NOMO-1 treated with DMSO at 0.1 percent for 48 hours (cell line): ENCODE measurements at regions not wholly inside any gene's neighbourhood (a gene's known extent, or its start where the extent isn't known, plus 50 kb on each side); places are given as distances from the start of the nearest gene placed in this dataset.

Source experiments
- DNase-seq: peaks from one replicate; lab custom pipeline; 2025; ENCODE audit not compliant: unreplicated experiment; lab: John Stamatoyannopoulos, UW

- no peak for DNase-seq
Measured at GRCh38 chr5:56337715-56338319, 104.7 kb upstream of the ANKRD55 start.

DNA sequence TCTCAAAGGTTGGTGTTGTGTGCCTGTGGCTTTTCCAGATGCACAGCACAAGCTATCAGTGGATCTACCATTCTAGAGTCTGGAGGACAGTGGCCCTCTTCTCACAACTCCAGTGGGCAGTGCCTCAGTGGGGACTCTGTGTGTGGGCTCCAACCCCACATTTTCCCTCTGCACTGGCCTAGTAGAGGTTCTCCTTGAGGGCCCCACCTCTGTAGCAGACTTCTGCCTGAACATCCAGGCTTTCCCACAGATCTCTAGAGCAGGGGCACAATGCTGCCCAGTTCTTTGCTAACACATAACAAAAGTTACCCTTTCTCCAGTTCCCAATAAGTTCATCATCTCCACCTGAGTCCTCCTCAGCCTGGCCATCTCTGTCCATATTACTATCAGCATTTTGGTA is 102.1 kb upstream of the ANKRD55 start:
- no peak for DNase-seq

GRCh38 chr5:56330806-56331205 is 97.7 kb upstream of the ANKRD55 start:
- no peak for DNase-seq

DNA sequence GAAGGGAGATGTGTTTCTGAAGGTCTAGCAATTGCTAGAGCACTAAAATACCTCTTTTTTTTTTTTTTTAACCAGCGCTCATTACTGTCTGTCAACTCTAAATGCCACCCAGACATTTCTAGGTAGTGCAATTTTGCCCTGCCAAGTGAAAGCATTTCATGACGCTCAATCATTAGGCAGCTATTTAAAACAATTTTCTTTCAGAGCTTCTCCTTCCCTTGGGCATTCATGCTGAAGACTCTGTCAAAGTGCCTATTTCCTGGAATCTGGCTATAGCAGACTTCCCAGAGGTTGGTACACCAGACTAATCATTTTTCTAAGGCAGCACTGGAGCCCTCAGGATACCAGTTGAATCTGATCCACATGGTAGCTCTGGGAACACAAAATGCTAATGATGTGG is 97.0 kb upstream of the ANKRD55 start:
- no peak for DNase-seq

GRCh38 chr5:56329652-56330051 is 96.5 kb upstream of the ANKRD55 start:
- DNase-seq, result no peak

GRCh38 chr5:56328753-56329560 is 95.8 kb upstream of the ANKRD55 start:
- no peak for DNase-seq

GRCh38 chr5:56327809-56328208 is 94.7 kb upstream of the ANKRD55 start:
- no peak for DNase-seq

DNA sequence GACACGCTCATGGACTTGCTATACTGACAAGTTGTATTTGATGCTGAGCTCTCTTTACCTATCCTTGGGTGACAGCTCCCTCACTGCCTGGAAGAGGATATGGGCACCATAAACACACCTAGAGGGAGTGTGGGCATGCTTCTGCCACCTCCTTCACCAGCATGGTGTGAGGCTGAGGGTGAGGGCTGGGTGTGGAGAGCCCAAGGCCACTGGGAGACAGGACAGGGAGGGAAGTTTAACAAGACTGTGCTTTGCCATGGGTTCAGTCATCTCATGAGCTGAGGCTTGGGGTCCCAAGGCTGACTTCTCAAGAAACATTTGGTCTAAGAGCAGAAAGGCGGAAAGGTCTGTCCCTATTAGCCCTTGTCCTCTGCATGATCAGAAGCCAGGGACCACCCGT is 93.6 kb upstream of the ANKRD55 start:
- no peak for DNase-seq

DNA sequence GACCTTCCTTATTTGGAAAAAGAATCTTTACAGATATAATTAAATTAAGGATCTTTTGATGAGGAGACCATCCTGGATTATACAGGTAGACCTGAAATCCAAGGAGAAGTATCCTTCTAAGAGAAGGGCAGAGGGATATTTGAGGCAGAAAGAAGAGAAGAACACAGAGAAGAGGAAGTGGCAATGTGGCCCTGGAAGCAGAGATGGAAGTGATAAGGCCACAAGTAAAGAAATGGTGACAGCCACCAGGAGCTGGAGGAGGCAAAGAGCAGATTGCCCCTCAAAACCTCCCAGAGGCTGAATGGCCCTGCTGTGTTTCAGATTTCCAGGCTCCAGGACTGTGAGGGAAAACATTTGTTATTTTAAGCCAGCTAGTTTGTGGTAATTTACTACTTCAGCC is 93.0 kb upstream of the ANKRD55 start:
- DNase-seq, result no peak

GRCh38 chr5:56325039-56325438 is 91.9 kb upstream of the ANKRD55 start:
- DNase-seq, result no peak

DNA sequence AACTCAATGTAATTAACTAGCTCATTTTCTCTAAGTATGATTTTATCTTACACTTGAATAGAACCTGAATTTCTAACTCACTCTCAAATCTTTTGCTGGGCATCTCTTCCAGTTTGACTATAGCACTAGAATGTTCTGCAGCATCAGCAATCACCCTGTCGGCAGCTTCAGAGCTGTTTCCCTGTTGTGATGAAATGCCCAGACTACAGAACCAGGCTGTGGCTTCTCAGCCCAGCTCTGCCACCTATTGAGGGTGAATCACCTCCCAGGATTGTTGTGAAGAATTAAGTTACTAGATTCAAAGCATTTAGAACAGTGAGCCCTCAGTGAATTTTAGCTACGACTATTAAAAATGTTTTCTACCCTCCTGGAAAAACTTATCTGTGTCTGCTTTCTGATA is 90.4 kb upstream of the ANKRD55 start:
- DNase-seq, result no peak

DNA sequence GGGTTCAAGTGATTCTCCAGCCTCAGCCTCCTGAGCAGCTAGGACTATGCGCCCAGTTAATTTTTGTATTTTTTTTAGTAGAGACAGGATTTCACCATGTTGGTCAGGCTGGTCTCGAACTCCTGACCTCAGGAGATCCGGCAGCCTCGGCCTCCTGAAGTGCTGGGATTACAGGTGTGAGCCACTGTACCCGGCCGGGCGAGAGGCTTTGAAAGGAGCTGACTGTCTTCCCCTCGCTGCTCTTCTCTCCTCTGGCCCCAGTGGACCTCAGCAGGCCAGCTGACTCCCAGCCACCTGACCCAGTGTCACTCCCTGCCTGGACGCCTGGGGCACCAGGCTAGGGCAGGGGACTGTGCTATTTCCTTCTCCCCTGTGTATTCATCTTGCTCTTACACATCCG is 89.5 kb upstream of the ANKRD55 start:
- no peak for DNase-seq

- no peak for DNase-seq
Measured at GRCh38 chr5:56321236-56321881, 88.2 kb upstream of the ANKRD55 start.

DNA sequence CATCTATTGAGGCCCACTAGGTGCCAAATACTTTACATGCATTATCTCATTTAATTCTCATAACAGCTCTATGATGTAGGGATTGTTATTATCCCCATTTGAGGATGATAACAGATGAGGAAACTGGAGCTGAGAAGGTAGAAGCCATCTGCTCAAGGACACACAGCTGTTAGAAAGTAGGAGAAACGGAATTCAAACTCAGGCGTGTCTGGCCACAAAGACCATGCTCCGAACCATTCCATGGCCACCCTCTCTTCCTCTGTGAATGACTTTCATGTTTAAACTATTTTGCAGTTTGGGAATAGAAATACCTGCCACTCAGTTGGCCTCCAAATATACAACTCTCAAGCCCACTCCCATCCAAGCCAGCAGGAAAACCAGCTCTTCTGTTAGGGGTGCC is 87.6 kb upstream of the ANKRD55 start:
- DNase-seq, result no peak

DNA sequence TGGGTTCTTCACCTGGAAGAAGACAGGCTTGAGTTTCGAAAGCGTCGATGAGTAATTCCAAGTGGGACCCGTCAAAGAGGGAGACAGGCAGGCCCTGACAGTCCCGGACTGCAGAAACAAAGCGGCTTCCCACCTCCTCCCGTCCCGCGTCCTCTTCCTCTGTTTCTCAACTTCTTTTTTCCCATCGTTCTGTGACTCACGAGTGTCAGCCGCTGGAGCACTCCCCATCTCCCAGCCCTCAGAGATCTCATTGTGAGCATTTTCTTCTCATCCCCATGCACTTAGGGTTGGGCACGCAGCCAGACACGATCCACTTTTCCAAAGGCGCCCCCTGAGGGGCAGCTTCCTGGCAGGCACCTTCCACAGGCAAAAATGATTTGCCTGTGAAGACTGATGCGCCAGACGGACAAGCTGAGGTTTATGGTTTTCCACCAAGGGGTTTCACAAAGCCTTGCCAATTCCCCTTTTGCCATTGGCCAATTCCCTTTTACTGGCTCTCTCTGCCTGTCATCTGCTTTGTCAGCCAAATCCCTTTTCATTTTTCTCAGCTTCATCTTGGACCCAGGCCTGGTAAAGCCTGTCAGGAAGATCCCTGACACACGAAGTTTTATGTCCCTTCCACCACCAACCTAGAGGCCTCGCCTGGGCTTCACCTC is 86.5 kb upstream of the ANKRD55 start:
- DNase-seq, result no peak

GRCh38 chr5:56317923-56318561 is 84.9 kb upstream of the ANKRD55 start:
- no peak for DNase-seq

DNA sequence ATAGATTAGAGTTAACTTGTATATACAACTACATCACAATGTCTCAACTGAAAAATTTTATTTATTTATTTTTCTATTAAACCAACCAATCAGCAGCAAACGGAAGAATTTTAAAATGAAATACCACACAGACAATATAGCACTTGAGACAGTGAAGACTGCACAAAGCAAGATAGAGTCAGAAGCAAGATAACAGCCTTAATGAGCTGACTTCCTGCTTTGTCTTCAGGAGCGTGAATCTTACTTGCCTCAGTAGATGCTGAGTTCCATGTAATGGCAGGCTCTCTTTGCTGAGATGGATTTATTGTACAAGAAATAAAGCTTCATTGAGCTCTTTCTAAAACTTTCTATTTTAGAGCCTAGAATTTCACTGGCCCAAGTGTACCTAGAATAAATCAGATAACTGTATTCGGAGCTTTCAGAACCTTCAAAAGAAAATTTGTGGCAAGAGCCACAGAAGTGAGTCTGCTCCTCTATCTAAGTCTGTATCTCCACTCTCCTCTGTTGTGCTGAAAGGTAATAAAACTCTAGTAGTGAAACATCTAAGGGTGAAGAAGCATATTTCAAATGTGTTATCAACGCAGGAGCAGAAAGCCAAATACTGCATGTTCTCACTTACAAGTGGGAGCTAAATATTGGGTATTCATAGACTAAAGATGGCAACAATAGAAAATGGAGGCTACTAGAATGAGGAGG is 83.3 kb upstream of the ANKRD55 start:
- no peak for DNase-seq

DNA sequence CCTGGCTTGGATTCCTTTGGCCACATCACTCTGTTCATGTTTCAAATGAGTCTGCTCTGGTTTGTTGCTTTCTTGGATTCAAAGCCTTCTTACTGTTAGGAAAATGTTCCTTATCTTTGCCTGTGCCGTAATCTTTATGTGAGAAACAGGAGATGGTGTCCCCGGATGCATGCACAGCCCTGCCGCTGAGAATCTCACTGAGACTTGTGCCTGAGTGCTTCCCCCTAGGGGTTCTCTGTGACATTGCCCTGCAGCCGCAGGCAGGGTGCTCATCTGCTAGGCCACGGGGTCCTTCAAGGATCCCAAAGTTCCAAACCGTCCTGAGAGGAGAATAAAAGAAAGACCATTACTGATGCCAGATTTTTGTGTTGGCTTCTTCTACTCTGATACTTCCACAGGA is 81.4 kb upstream of the ANKRD55 start:
- DNase-seq, result no peak

- DNase-seq, result no peak
Measured at GRCh38 chr5:56313596-56313995, 80.5 kb upstream of the ANKRD55 start.

- DNase-seq, result no peak
Measured at GRCh38 chr5:56313004-56313531, 79.9 kb upstream of the ANKRD55 start.
